ENCODE measurements at regions not wholly inside any gene's neighbourhood (a gene's known extent, or its start where the extent isn't known, plus 50 kb on each side); places are given as distances from the start of the nearest gene placed in this dataset.

DNA sequence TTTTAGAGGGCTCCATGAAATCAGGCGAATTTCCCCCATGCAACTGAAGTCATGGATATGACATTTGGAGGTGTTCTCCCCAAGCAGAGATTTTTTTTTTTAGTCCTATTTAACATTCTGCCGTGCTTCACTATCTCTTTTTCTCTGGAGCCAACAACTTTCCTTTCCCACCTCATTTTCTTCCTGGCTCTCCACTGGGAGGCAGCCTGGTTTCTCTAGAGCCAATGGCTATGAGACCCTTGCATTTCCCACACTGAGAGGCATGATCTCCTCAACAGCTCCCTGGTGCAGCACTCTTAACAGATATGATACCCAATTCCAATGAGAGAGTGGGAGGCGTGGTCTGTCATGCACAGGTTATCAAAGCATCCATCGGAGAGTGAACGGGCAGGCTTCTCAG is 310.8 kb downstream of the DRD1 start:
- no peak overlapping the region for H3K27ac Mint-ChIP-seq
- H3K27me3 Mint-ChIP-seq, result no peaks in the 10 kb centered on the region
- no peak overlapping the region for H3K4me3 Mint-ChIP-seq
- peaks cover 7% of the 10 kb centered on the region for H3K9me3 Mint-ChIP-seq
- no peak for ATAC-seq
- H3K4me1 Mint-ChIP-seq (ENCODE audit: low read depth in 2 of 2), result no peaks in the 10 kb centered on the region
- H3K36me3 Mint-ChIP-seq, result peaks cover 4% of the 10 kb centered on the region
- DNase-seq (ENCODE audit: low spot score), result no peak

DNA sequence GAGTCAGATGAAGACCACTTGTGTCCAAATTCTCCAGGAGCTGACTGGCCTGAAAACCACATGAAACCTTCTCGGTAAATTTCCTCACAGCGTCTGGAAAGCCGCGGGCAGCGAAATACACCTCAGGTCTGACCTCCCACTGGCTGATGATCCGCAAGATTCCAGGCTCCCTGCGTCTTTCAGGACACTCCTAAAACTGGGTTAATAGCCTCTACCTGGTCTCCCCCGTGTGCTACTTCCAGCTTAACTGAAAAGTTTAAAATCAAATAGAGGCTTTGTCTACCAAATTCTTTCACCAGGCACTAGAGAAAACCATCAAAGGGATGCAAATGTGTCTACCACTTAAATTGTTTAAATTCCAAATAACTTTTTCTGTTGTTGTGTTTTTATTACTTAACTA is 312.6 kb downstream of the DRD1 start:
- Mint-ChIP-seq H3K27me3 (no peaks in the 10 kb centered on the region), H3K9me3 (peaks cover 7% of the 10 kb centered on the region), H3K27ac (no peak overlapping the region), H3K4me3 (no peak overlapping the region), H3K4me1 (ENCODE audit: low read depth in 2 of 2) (no peaks in the 10 kb centered on the region), H3K36me3 (peaks cover 4% of the 10 kb centered on the region)
- ATAC-seq (no peak), DNase-seq (ENCODE audit: low spot score) (no peak)

DNA sequence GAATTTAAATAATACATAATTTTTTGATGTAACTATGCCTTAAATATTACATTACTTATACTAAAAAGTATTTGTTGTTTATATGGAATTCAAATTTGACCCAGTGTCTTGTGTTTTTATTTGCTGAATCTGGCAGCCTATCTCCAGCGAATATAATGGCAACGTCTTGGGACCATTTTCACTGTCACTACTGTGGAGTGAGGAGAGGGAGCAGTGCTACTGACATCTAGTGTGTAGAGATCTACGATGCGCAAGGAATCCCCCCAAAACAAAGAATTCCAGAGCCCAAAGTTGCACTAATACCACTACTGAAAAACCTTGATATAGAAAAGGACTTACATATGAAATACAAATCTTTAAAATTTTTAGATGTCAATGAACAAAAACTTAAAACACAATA is 314.4 kb downstream of the DRD1 start:
- no peaks in the 10 kb centered on the region for H3K36me3 Mint-ChIP-seq
- H3K9me3 Mint-ChIP-seq, result peaks cover 3% of the 10 kb centered on the region
- ATAC-seq (no peak), DNase-seq (ENCODE audit: low spot score) (no peak)
- H3K4me3 Mint-ChIP-seq, result no peak overlapping the region
- H3K27me3 Mint-ChIP-seq, result no peaks in the 10 kb centered on the region
- no peak overlapping the region for H3K27ac Mint-ChIP-seq
- no peaks in the 10 kb centered on the region for H3K4me1 Mint-ChIP-seq (ENCODE audit: low read depth in 2 of 2)

DNA sequence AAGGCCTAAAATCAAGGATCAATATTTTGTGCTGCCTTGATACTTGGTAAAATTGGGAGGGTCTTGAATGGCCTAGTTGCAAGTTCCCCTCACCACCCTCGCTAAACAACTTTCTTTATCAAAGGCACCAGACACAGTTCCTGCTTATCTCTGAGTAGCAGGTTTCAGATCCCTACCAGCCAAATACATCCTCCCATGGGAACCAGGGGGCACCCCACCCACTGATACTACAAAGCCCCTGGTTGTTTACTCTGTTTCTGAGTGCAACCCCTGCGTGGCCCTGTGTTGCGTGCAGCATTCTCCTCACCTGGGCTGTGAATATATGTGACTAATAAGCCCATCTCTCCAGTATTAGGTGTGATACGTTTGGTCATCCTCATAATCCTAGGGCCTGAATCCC is 314.9 kb downstream of the DRD1 start:
- no peak overlapping the region for H3K27ac Mint-ChIP-seq
- H3K36me3 Mint-ChIP-seq, result no peaks in the 10 kb centered on the region
- H3K9me3 Mint-ChIP-seq, result peaks cover 3% of the 10 kb centered on the region
- ATAC-seq (no peak), DNase-seq (ENCODE audit: low spot score) (no peak)
- H3K4me1 Mint-ChIP-seq (ENCODE audit: low read depth in 2 of 2), result no peaks in the 10 kb centered on the region
- no peak overlapping the region for H3K4me3 Mint-ChIP-seq
- H3K27me3 Mint-ChIP-seq, result peaks cover 0 to 2% of the 10 kb centered on the region in 2 donors

DNA sequence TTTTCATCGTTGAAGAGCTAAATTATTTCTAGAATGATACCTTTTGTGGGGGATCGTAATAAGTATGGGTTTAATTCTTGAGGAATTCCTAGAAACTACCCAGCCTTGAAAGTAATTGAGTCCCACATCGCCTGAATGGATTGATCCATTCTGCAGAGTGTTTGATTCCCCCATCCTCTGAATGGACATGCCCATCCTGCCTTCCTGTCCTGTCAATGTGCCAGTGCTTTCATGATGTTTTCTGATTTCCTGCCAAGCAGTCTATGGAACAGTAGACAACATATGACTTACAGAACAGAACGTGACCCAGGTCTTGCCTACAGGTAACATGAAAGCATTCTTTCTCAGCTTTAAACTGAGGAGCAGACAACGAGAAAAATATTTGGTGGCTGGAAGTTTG is 319.2 kb downstream of the DRD1 start:
- Mint-ChIP-seq H3K27me3 (peaks cover 0 to 13% of the 10 kb centered on the region in 2 donors), H3K9me3 (no peaks in the 10 kb centered on the region), H3K4me3 (no peak overlapping the region), H3K4me1 (ENCODE audit: low read depth in 2 of 2) (no peaks in the 10 kb centered on the region), H3K27ac (no peak overlapping the region), H3K36me3 (no peaks in the 10 kb centered on the region)
- ATAC-seq, result no peak
- DNase-seq (ENCODE audit: low spot score), result no peak

DNA sequence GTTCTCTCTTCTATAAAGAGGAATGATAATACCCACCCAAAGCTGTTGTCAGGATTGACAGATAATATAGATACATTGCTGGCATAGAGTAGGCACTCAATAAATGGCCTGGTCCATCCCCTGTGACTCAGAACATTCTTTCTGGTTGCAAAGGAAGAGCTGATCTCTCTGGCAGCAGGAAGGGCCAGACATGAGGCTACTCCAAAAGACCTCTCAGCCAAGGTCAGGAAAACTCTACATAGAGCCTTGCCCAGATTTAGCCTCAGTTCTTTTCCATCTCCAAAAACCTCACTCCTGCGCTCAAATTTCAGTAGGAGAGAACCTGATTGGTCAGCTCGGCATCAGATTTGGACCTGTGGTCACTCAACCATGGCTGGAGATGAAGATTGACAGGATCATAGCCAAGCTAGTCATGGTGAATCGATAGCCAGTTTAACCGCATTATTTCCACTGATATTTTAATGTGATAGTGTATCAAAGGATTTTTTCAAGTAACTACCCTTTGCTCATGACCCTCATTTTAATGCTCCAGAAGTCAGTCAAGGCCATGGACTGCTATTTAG is 319.6 kb downstream of the DRD1 start:
- ATAC-seq, result no peak
- no peaks in the 10 kb centered on the region for H3K4me1 Mint-ChIP-seq (ENCODE audit: low read depth in 2 of 2)
- no peaks in the 10 kb centered on the region for H3K9me3 Mint-ChIP-seq
- H3K27ac Mint-ChIP-seq, result no peak overlapping the region
- no peaks in the 10 kb centered on the region for H3K36me3 Mint-ChIP-seq
- no peak overlapping the region for H3K4me3 Mint-ChIP-seq
- no peak for DNase-seq (ENCODE audit: low spot score)
- H3K27me3 Mint-ChIP-seq, result peaks cover 0 to 13% of the 10 kb centered on the region in 2 donors

DNA sequence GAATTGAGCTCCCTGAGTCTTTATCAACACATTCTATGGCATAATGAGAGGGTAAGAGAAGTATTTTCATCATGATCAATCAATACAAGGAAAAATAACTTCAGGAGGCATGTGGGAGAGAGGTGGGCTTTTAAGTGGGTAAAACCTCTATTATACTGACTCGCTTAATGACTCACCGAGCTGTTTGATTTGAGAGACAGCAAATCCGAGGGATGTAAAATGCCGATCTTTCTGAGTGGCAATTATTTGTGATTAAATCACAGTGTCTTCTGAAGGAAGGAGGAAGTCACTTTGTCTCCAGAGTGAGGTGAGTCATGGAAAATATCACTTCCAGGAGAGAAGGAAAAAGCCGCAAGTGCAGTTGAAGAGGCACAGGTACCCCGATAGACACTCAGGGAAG is 320.4 kb downstream of the DRD1 start:
- DNase-seq (ENCODE audit: low spot score), result no peak
- ATAC-seq, result no peak
- no peak overlapping the region for H3K27ac Mint-ChIP-seq
- no peak overlapping the region for H3K4me3 Mint-ChIP-seq
- no peaks in the 10 kb centered on the region for H3K36me3 Mint-ChIP-seq
- peaks cover 0 to 19% of the 10 kb centered on the region in 2 donors for H3K27me3 Mint-ChIP-seq
- H3K4me1 Mint-ChIP-seq (ENCODE audit: low read depth in 2 of 2), result no peaks in the 10 kb centered on the region
- no peaks in the 10 kb centered on the region for H3K9me3 Mint-ChIP-seq

DNA sequence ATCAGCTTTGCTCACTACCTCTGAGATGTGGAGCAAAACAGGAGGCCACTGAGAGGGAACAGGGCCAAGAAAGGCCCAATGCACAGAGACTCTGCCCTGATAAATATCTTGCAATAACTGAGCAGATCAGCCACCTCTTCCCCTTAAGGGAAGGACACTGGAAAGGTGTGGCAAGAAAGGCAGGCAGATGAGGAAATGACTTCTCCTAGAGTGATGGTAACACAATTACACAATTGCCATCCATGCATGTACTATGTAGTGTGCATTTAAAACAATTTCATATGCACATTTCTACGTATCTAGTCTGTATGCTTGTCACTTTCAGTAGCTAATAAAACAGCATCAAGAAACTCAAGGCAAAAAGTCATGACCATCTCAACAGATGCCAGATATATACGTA is 322.5 kb downstream of the DRD1 start:
- Mint-ChIP-seq H3K27me3 (peaks cover 0 to 32% of the 10 kb centered on the region in 2 donors), H3K27ac (no peak overlapping the region), H3K9me3 (no peaks in the 10 kb centered on the region), H3K36me3 (no peaks in the 10 kb centered on the region), H3K4me3 (no peak overlapping the region), H3K4me1 (ENCODE audit: low read depth in 2 of 2) (no peaks in the 10 kb centered on the region)
- ATAC-seq, result no peak
- DNase-seq (ENCODE audit: low spot score), result no peak

DNA sequence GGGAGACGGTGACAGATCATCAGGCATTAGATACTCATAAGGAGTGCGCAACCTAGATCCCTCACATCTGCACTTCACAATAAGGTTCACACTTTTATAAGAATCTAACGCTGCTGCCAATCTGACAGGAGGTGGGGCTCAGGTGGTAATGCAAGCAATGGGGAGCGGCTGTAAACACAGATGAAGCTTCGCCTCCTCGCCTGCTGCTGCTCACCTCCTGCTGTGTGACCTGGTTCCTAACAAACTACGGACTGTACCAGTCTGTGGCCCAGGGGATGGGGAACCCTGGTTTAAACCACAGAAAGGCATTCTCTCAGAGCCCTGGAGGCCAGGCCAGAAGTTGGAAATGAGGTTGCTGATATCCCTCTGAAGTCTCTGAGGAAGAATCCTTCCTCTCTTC is 323.6 kb downstream of the DRD1 start:
- Mint-ChIP-seq H3K36me3 (no peaks in the 10 kb centered on the region), H3K27ac (no peak overlapping the region), H3K27me3 (peaks cover 0 to 34% of the 10 kb centered on the region in 2 donors), H3K4me3 (no peak overlapping the region), H3K4me1 (ENCODE audit: low read depth in 2 of 2) (no peaks in the 10 kb centered on the region), H3K9me3 (no peaks in the 10 kb centered on the region)
- DNase-seq (ENCODE audit: low spot score), result no peak
- ATAC-seq, result no peak

DNA sequence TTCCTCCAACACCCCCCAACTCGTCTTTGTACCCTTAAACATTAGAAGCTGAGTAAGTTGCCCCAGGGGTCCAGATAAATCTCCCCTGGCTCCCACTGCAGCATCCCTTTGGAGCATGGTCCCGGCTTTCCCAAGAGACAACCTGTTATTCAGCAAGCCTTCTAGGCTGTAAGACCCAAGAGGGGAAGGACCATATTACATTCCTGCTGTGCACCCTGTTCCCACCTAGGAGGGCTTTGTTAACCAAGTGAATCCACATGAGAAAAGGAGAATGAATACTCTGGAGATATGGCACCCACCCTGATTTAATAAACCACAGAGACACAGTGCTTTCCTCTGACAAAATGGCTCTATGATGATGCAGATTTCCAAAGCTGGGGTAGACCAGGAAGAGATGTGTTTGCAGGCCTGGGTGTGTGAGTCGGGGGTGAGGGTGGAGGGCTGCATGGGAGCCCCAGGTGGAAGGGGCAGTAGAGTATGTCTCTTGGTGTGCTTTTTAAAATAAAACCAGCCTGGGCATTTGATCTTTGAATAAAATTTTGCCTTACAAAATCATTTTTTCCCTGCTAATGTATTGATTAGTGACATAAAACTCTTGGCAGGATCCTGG is 325.2 kb downstream of the DRD1 start:
- Mint-ChIP-seq H3K36me3 (no peaks in the 10 kb centered on the region), H3K9me3 (no peaks in the 10 kb centered on the region), H3K4me3 (no peak overlapping the region), H3K4me1 (ENCODE audit: low read depth in 2 of 2) (no peaks in the 10 kb centered on the region), H3K27me3 (peaks cover 0 to 28% of the 10 kb centered on the region in 2 donors), H3K27ac (no peak overlapping the region)
- DNase-seq (ENCODE audit: low spot score) (no peak), ATAC-seq (no peak)

DNA sequence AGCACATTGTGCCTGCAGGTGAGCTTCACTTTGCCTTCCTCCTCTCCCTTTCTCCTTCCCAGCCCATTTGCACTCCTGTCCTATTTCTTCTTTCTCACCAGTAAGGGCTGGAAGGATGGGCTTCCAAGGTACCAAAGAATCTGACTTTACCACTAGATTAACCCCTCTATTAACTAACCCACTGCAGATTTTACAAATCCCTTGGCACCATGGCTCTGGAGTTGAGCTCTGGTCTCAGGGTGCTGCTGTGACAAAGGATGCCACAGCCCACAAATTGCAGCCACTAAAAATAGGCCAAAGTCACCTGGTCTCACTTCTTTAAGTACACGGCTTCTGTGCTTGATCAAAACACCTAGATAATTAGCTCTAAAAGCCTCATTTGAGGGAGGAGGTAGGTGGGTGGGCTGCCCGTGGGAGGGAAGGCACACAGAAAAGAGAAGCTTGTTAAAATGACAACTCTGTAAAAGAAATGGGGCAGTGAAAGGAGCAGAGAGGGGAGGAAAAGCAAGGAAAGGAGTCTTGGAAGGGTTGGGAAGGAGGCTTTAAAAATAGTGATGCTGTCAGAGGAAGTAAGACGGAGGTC is 327.4 kb downstream of the DRD1 start:
- Mint-ChIP-seq H3K36me3 (no peaks in the 10 kb centered on the region), H3K4me3 (no peak overlapping the region), H3K27me3 (peaks cover 0 to 21% of the 10 kb centered on the region in 2 donors), H3K9me3 (no peaks in the 10 kb centered on the region), H3K27ac (no peak overlapping the region), H3K4me1 (ENCODE audit: low read depth in 2 of 2) (no peaks in the 10 kb centered on the region)
- ATAC-seq (no peak), DNase-seq (ENCODE audit: low spot score) (no peak)

DNA sequence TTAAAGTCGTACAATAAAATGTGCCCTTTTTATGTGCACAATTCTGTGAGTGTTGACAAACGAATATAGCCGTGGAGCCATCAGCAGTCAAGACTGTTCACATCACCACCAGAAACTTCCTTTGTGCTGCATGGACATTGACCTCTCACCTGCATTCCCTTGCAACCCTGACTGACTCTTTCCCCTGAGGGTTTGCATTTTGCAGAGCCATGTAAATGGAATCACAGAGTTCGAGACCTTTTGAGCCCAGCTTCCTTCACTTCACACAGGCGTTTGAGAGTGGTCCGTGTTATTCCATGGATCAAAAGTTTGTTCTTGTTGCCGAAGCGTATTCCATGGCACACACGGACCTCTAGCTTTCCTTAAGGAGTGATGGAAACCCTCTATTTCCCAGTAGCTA is 328.2 kb downstream of the DRD1 start:
- ATAC-seq (no peak), DNase-seq (ENCODE audit: low spot score) (no peak)
- Mint-ChIP-seq H3K27me3 (peaks cover 0 to 21% of the 10 kb centered on the region in 2 donors), H3K4me3 (no peak overlapping the region), H3K4me1 (ENCODE audit: low read depth in 2 of 2) (no peaks in the 10 kb centered on the region), H3K9me3 (no peaks in the 10 kb centered on the region), H3K27ac (no peak overlapping the region), H3K36me3 (no peaks in the 10 kb centered on the region)

DNA sequence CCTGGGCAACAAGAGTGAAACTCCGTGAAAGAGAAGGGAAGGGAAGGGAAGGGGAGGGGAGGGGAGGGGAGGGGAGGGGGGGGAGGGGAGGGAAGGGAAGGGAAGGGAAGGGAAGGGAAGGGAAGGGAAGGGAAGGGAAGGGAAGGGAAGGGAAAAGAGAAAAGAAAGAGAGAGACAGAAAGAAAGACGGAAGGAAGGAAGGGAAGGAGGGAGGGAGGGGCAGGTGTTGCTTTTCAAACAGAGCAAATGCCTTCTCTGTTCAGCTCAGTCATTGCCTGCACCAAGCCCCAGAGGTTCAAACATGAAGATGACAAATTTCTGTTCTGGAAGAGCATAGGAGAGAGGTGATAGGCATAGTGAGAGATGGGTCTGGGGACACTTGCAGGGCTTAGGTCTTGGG is 330.0 kb downstream of the DRD1 start:
- Mint-ChIP-seq H3K36me3 (no peaks in the 10 kb centered on the region), H3K27ac (no peak overlapping the region), H3K9me3 (peaks cover 2% of the 10 kb centered on the region), H3K4me1 (ENCODE audit: low read depth in 2 of 2) (no peaks in the 10 kb centered on the region), H3K4me3 (no peak overlapping the region), H3K27me3 (peaks cover 0 to 19% of the 10 kb centered on the region in 2 donors)
- DNase-seq (ENCODE audit: low spot score), result no peak
- no peak for ATAC-seq

DNA sequence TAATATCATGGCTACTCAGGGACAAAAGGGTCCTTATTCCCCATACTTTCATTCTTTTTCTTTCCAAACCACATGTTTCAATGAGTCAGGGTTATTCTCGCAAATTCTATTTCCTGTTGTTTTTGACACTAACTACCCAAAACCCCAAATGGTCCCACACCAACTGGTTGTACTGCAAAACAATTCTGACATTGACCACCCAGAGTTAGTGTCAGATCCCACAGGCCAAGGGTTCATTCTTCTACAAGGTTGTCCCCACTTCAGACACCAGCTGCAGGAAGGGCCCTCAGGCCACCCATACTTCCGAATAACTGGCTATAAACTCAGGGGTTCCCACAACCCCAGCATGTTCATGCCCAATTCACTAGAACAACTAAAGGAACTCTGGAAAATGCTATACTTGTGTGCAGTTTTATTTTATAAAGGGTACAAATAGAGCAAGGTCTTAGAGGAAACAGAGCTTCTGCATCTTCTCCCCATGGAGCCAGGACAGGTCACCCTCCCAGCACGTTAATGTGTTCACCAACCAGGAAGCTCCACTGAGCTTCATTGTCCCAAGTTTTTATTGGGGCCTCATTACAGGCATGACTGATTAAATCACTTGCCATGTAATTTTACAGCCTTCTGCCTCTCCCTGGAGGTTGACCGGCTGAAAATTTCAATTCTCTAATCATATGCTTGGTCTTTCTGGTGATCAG is 334.8 kb downstream of the DRD1 start:
- no peak for DNase-seq (ENCODE audit: low spot score)
- ATAC-seq, result no peak
- Mint-ChIP-seq H3K9me3 (peaks cover 3% of the 10 kb centered on the region), H3K36me3 (no peaks in the 10 kb centered on the region), H3K27me3 (no peaks in the 10 kb centered on the region), H3K4me3 (no peak overlapping the region), H3K27ac (no peak overlapping the region), H3K4me1 (ENCODE audit: low read depth in 2 of 2) (no peaks in the 10 kb centered on the region)

Measured in natural killer cell treated with Interleukin-12 subunit alpha and Interleukin-12 subunit beta and Interleukin-15 and Interleukin-18, amount 100 ng/mL, for 72 hours (primary cell).